COLO829 (cell line): ENCODE measurements at regions not wholly inside any gene's neighbourhood (a gene's known extent, or its start where the extent isn't known, plus 50 kb on each side); places are given as distances from the start of the nearest gene placed in this dataset.
"Not testable (repeated sequence)": the region's sequence is repeated elsewhere in the genome, so short reads cannot be mapped to it uniquely, and the experiment has no call there.

Experiments used
- DNase-seq: peaks from one replicate; pipeline ENCODE4 v3.0.0; 2012; ENCODE audit warnings: low spot score

DNA sequence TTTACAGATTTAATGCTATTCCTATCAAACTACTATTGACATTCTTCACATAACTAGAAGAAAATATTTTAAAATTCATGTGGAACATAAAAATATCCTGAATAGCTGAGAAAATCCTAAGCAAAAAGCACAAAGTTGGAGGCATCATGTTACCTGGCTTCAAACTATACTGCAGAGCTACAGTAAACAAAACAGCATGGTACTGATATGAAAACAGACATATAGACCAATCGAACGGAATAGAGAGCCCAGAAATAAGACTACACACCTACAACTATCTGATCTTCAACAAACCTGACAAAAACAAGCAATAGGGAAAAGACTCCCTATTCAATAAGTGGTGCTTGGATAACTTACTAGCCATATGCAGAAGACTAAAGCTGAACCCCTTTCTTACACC lies 273.4 kb upstream of the GRIA3 start:
- DNase-seq: no peak

GRCh38 chrX:122913134-122913533 lies 270.9 kb upstream of the GRIA3 start:
- no peak for DNase-seq

GRCh38 chrX:122913764-122914163 lies 270.3 kb upstream of the GRIA3 start:
- DNase-seq: no peak

GRCh38 chrX:122914256-122914655 lies 269.8 kb upstream of the GRIA3 start:
- no peak for DNase-seq

- no peak for DNase-seq
Measured at GRCh38 chrX:122934131-122934530, 249.9 kb upstream of the GRIA3 start.

- DNase-seq: no peak
Measured at GRCh38 chrX:122940199-122940598, 243.9 kb upstream of the GRIA3 start.

DNA sequence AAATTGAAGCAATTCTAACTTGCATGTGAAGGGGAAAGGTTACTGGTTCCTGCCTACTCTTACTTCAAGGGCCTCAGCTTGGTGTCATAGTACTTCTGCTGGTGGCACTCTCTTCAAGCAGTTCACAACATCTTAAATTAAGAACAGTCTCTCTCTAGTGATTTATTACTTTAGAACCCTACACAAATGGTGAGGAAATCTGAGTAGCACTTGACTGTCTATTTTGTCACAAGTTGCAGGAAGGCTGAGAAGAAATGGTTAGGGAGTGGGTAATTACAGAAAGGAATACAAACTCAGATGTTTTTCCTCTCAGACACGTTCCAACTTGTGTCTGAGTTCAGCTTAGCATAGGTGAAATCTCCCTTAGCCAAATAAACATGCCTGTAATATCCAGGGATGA lies 242.3 kb upstream of the GRIA3 start:
- no peak for DNase-seq

GRCh38 chrX:122943918-122944317 lies 240.2 kb upstream of the GRIA3 start:
- peak; percentile 8 for DNase-seq

DNA sequence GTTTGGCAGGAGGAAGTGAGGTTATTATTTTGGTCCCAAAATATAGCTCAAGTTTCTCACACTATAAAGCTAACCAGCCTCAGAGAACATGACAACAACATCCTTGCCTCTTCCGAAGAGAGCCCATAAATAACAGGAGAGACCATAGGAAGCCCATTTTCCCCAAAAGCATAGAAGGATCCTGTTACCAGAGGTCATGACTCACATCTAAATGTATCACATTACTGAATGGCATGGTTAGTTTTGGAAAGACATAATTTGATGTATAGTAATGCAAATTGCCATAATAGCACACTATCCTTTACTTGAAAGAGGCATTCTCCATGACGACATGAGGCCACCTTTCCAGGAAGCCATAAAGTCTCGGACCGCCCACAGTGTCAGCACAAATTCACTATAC lies 238.8 kb upstream of the GRIA3 start:
- peak; percentile 1 for DNase-seq

GRCh38 chrX:122972604-122973003 lies 211.5 kb upstream of the GRIA3 start:
- no peak for DNase-seq

GRCh38 chrX:122982521-122982920 lies 201.6 kb upstream of the GRIA3 start:
- no peak for DNase-seq

GRCh38 chrX:123002844-123003243 lies 181.2 kb upstream of the GRIA3 start:
- DNase-seq: not testable (repeated sequence)

DNA sequence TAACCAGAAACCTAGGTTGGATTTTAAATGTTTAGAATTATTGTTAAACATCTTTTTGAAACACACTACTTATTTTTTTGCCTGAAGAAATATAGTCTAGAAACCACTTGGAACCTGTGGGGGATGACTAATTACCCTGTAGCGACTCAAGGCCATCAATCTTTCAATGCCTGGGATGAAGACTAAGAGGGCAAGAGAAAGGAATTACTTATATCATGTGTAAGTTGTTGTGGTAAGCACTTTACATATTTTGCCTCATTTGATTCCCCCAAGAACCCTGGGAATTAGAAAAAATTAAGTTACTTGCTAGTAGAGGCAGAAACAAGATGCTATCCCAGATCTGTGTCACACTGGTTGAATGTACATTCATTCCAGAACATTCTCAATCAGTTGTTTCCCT lies 170.9 kb upstream of the GRIA3 start:
- no peak for DNase-seq

- no peak for DNase-seq
Measured at GRCh38 chrX:123036401-123036800, 147.7 kb upstream of the GRIA3 start.

DNA sequence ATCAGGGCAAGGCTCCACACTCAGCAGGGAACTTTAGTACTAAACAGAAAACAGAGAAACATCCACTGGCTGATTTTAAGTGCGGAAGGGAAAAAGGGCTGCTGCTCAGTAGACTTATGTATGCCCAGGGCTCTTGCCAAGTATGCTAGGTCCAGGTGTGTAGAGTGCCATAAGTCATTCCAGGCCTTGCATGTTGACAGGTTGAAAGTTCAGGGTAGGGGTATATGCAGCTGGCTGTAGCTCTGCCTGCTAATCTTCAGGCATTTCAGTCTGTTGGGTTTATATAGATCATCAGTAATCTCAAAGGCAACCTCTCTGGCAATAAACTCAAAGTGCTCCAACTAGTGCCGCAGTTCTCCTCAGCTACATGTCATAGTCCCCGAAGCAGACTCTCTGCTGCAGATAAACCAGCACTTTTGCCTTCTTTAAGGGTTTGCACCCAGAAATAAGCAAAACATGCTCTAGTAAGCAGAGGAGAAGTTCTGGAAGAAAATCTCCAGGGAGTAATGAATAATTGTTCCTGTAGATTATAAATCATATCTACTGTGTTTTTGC lies 134.9 kb upstream of the GRIA3 start:
- DNase-seq: no peak

- DNase-seq: no peak
Measured at GRCh38 chrX:123060986-123061385, 123.1 kb upstream of the GRIA3 start.

- no peak for DNase-seq
Measured at GRCh38 chrX:123064053-123064452, 120.0 kb upstream of the GRIA3 start.

GRCh38 chrX:123072686-123073385 lies 111.2 kb upstream of the GRIA3 start:
- peak; percentile 4 for DNase-seq

GRCh38 chrX:123075947-123076561 lies 108.0 kb upstream of the GRIA3 start:
- no peak for DNase-seq

GRCh38 chrX:123077631-123078030 lies 106.4 kb upstream of the GRIA3 start:
- DNase-seq: no peak

DNA sequence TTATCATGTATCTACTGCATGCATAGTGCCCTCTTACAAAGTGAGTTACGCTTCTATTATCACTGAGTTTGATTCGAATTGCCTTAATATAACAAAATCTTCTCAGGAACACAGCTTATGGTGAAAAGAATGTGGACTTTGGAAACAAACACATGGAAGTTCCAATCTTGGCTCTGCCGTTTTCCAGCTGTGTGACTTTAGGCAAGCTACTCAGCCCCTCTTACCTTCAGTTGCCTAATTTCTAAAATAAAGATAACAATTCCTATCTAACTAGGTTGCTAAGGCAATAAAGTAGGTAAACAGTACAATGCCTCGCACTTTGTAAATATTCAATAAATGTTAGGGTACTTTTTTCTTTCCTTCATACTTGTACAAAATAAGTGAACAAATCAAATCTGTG lies 104.0 kb upstream of the GRIA3 start:
- DNase-seq: no peak

DNA sequence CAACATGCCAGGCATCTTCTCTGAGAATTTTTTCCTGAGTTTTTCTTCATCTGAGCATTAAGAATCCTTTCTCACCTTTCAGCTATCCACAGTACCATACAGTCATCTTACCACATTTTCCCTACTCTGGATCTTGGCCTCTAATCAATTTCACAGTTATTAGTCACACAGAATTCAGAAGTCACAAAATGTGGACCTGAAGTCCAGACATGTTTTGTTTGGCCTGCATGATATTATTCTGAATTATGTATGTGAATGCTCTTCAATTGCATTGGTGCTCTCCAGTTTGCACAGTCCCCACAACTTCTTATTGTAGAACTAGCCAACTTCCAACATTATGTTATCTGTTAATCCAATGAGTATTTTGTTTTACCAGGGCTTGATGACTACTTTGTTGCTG lies 102.3 kb upstream of the GRIA3 start:
- no peak for DNase-seq

DNA sequence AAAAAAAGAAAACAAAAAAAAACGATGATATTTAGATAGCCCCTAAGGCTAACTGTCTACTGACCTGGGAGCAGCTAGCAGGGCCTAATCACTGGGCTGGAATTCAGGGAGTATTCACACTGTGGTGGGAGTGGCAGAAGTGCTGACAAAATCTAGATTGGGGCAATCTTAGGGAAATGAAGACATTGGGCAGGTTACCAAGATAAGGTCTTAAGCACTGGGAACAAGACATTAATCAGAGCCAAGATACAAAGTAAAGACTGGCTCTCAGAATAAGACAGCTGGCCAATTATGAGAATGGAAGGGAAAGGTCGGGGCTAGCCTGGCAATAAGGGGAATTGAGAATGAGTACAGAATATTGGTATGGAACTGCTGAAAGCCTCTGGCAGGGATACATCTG lies 100.2 kb upstream of the GRIA3 start:
- DNase-seq: no peak

GRCh38 chrX:123084797-123085196 lies 99.3 kb upstream of the GRIA3 start:
- DNase-seq: no peak
